Spinal cord (tissue), 9 donors: ENCODE measurements at regions not wholly inside any gene's neighbourhood (a gene's known extent, or its start where the extent isn't known, plus 50 kb on each side); places are given as distances from the start of the nearest gene placed in this dataset.

Experiments
- DNase-seq, 6 donors: peaks; one replicate each; pipeline versions ENCODE4 v3.0.0 to v3.0.0-alpha.2; 2013 to 2015; ENCODE audit warnings: low spot score in 6 of 6, low read depth in 4 of 6
- H3K27ac ChIP-seq: one replicate; pipeline ENCODE4 v1.5.1; 2013; ENCODE audit warnings: low read depth, low read length, control low read depth
- H3K27me3 ChIP-seq: one replicate; pipeline ENCODE4 v1.6.1; 2013; ENCODE audit warnings: low read length; ENCODE audit not compliant: control insufficient read depth, insufficient read depth
- H3K36me3 ChIP-seq: one replicate; pipeline ENCODE4 v1.6.1; 2013; ENCODE audit warnings: low read length; ENCODE audit not compliant: control insufficient read depth, insufficient read depth
- H3K4me1 ChIP-seq: one replicate; pipeline ENCODE4 v1.6.1; 2013; ENCODE audit warnings: low read length; ENCODE audit not compliant: control insufficient read depth, insufficient read depth
- H3K4me3 ChIP-seq: one replicate; pipeline ENCODE4 v1.5.1; 2013; ENCODE audit warnings: low read depth, low read length, control low read depth
- H3K9me3 ChIP-seq: one replicate; pipeline ENCODE4 v1.6.1; 2013; ENCODE audit warnings: low read length; ENCODE audit not compliant: control insufficient read depth, insufficient read depth
- WGBS: methylation state at CpG from one replicate; pipeline ENCODE4 v1.1.5; 2013; ENCODE audit warnings: missing lambda C conversion rate; ENCODE audit not compliant: insufficient coverage; 5-methylcytosine and 5-hydroxymethylcytosine counted together
- donor health status: healthy.

DNA sequence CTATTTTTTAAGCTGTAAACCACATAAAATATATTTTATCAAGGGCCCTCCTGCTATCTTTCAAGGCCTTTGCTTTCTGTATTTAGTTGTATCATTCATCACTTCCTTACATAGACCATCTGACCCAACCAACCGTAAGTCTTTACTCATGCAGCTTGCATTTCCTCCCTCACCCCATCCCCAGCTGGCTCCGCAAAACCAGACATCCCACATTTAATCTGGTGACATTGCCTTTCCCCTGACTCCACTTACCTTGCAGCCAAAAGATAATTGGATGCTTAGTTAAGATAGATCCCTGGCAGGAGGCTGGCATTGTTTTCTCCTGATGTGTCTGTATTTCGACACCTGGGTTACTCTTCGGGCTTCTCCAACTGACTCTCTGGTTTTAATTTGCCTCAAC lies 183.7 kb upstream of the LDB2 start:
- Histone ChIP-seq H3K27me3 (no peaks in the 10 kb centered on the region), H3K4me3 (no peak overlapping the region), H3K36me3 (no peaks in the 10 kb centered on the region), H3K27ac (no peak overlapping the region), H3K9me3 (no peaks in the 10 kb centered on the region), H3K4me1 (no peaks in the 10 kb centered on the region)
- DNase-seq = no peak
- 89% methylated on average over 2 of the region's 4 CpGs for WGBS

DNA sequence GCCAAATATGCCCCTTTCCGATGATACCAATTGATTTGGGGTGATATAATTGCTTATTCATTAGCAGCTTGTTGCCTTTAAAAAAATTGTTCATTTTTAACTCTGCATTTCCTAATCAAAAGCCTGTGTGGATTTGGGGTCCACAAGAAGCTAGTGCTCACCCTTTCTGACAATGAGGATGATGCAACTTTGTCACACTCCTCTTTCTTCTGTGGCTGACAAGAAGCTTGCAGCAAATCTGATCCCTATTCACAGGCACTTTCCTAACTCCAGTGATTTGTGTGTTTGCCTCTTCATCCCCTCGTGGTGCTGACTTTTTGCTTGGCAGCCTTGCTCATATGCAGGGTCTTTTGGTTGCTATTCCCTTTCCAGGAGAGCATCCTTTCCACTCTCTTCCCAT lies 182.7 kb upstream of the LDB2 start:
- Histone ChIP-seq H3K36me3 (no peaks in the 10 kb centered on the region), H3K9me3 (no peaks in the 10 kb centered on the region), H3K4me3 (no peak overlapping the region), H3K27me3 (no peaks in the 10 kb centered on the region), H3K4me1 (no peaks in the 10 kb centered on the region), H3K27ac (no peak overlapping the region)
- WGBS = 9% methylated on average over 1 of the region's 2 CpGs
- no peak for DNase-seq

DNA sequence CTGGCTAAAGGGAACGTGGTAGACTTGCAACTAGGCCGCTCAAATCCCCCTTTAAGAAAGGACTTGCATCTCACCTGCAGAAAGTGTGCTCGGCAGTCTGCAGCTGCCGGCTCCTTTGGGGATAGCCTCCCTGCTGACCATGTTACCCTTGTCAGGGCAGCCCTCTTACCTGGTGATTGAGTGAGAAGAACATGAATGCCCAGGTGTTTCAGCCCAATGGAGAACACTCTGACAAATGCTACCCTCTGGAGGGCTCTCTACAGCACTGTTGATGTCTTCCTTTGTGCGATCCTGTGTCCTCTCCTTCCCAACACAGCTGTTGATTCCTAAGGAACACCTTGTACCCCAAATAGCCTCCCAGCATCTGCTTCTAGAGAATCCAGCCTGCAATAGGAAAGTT lies 178.7 kb upstream of the LDB2 start:
- H3K36me3 ChIP-seq = no peaks in the 10 kb centered on the region
- no peak for DNase-seq
- no peak overlapping the region for H3K27ac ChIP-seq
- no peaks in the 10 kb centered on the region for H3K9me3 ChIP-seq
- no peaks in the 10 kb centered on the region for H3K27me3 ChIP-seq
- no peak overlapping the region for H3K4me3 ChIP-seq
- no peaks in the 10 kb centered on the region for H3K4me1 ChIP-seq
- WGBS = 91% methylated on average over 5 of the region's 5 CpGs

- H3K9me3 ChIP-seq = no peaks in the 10 kb centered on the region
- H3K4me1 ChIP-seq = no peaks in the 10 kb centered on the region
- H3K36me3 ChIP-seq = no peaks in the 10 kb centered on the region
- no peak overlapping the region for H3K27ac ChIP-seq
- no peaks in the 10 kb centered on the region for H3K27me3 ChIP-seq
- no peak overlapping the region for H3K4me3 ChIP-seq
- DNase-seq = no peak
- WGBS = 100% methylated on average over 1 of the region's 3 CpGs
Observed at GRCh38 chr4:17072483-17072882, 174.0 kb upstream of the LDB2 start.

GRCh38 chr4:17068891-17069290 lies 170.4 kb upstream of the LDB2 start:
- no peaks in the 10 kb centered on the region for H3K36me3 ChIP-seq
- no peak overlapping the region for H3K27ac ChIP-seq
- DNase-seq = peak in 1 of 6 donors; percentile 72
- 75% methylated on average over 2 of the region's 4 CpGs for WGBS
- no peaks in the 10 kb centered on the region for H3K4me1 ChIP-seq
- no peak overlapping the region for H3K4me3 ChIP-seq
- no peaks in the 10 kb centered on the region for H3K27me3 ChIP-seq
- H3K9me3 ChIP-seq = no peaks in the 10 kb centered on the region

DNA sequence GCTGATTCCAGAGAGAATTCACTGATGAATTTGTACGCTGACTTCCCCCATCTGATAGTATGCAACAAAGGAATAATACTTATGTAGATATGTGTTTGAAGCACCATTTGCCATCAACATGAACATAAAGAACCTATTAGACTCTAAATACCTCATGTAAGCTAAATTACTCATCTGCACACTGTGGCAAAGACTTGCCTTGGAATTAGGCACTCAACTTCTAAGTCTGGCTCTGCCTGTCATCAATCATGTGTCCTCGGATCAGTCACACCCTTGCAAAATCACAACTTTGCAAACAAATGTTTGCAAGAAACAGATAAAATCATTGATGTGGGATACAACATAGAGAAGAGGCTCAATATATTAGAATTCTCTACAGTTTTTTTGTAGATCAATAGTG lies 169.9 kb upstream of the LDB2 start:
- Histone ChIP-seq H3K27ac (no peak overlapping the region), H3K4me1 (no peaks in the 10 kb centered on the region), H3K9me3 (no peaks in the 10 kb centered on the region), H3K27me3 (no peaks in the 10 kb centered on the region), H3K36me3 (no peaks in the 10 kb centered on the region), H3K4me3 (no peak overlapping the region)
- no CpG with 5 or more reads among the region's 2 CpGs for WGBS
- no peak for DNase-seq

GRCh38 chr4:17066972-17067371 lies 168.5 kb upstream of the LDB2 start:
- H3K9me3 ChIP-seq = no peaks in the 10 kb centered on the region
- no peak overlapping the region for H3K27ac ChIP-seq
- H3K36me3 ChIP-seq = no peaks in the 10 kb centered on the region
- no peak for DNase-seq
- H3K27me3 ChIP-seq = no peaks in the 10 kb centered on the region
- WGBS = 66% methylated on average over 3 of the region's 4 CpGs
- no peak overlapping the region for H3K4me3 ChIP-seq
- H3K4me1 ChIP-seq = no peaks in the 10 kb centered on the region

DNA sequence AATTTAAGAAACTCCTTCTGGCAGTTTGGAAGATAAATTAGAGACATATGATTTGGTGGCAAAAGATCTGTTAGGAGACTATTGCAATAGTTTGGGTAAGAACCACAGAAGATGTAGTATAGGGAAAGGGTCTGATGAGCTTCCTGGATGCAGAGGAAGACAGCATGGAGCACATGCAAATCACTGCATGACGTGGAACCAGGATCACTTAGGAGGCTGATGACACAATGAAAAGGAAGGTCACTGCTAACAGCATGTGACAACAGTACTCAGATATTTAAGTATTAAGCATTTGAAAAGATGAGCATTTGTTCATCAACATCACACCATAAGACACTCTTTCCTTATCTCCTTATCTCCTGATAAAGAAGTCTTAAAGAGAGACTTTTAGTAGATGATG lies 167.8 kb upstream of the LDB2 start:
- no peak overlapping the region for H3K27ac ChIP-seq
- no peak overlapping the region for H3K4me3 ChIP-seq
- no peaks in the 10 kb centered on the region for H3K4me1 ChIP-seq
- no peaks in the 10 kb centered on the region for H3K36me3 ChIP-seq
- DNase-seq = no peak
- no peaks in the 10 kb centered on the region for H3K27me3 ChIP-seq
- H3K9me3 ChIP-seq = no peaks in the 10 kb centered on the region
- WGBS = no CpG with 5 or more reads among the region's 1 CpG

DNA sequence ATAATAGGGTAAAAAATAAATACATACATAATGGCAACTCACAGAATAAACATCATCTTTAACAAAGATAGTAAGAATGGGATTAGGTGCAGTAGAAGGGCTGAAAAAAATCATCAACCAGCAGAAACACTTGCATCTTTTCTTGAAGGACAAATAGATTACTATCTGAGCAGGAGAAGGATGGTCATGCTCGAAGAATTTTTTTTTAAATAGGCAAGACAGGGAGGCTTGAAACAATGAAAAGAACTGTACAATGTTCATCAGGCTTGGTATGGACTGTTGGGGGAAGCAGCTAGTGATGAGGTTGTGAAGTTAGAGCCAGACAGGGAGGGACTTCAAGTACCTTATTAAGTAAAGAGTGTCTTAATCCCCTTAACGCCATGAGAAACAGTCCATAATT lies 167.4 kb upstream of the LDB2 start:
- Histone ChIP-seq H3K9me3 (no peaks in the 10 kb centered on the region), H3K4me3 (no peak overlapping the region), H3K36me3 (no peaks in the 10 kb centered on the region), H3K4me1 (no peaks in the 10 kb centered on the region), H3K27ac (no peak overlapping the region), H3K27me3 (no peaks in the 10 kb centered on the region)
- WGBS = no CpG with 5 or more reads among the region's 2 CpGs
- no peak for DNase-seq

DNA sequence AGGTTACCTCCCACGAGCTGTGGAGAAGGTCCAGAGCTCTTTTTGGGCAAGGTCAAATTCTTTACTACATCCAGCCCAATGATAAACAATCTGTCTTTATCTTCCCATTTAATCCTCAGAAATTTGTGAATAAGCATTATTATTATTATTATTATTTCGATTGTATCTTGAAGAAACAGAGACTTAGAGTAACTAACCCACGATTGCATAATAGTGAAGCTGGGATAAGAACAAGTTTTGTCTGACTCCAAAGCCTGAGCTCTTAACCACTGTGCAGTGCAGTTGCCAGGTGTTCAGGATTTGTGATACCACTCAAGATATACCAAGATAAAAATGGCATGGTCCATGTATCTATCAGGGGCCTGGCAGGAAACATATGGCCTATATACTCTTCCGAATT lies 166.5 kb upstream of the LDB2 start:
- Histone ChIP-seq H3K27me3 (no peaks in the 10 kb centered on the region), H3K4me1 (no peaks in the 10 kb centered on the region), H3K36me3 (no peaks in the 10 kb centered on the region), H3K27ac (no peak overlapping the region), H3K9me3 (no peaks in the 10 kb centered on the region), H3K4me3 (no peak overlapping the region)
- no peak for DNase-seq
- WGBS = 96% methylated on average over 2 of the region's 4 CpGs
